ENCODE measurements at regions not wholly inside any gene's neighbourhood (a gene's known extent, or its start where the extent isn't known, plus 50 kb on each side); places are given as distances from the start of the nearest gene placed in this dataset.

DNA sequence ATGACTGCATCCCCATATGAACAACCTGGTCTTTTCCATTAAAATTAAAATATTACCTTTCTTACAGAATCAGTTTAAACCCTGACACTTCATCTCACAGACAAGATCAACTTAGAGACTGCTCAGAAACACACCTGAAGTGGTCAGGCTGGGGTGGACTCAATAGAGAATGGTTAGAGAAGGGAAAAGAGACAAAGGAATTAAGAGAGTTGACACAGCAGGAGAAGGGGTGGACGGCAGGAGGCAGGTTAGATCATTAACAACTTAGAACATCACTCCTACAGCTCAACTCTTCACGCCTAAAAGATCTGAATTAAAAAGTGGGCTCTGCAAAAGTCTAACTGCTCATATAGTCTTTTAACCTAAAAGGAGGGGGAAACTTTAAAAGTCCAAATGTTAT is 157.7 kb upstream of the COL1A2 start:
- no peak overlapping the region for H3K4me3 ChIP-seq (ENCODE audit: low read depth, low read length)
- no peak for DNase-seq (ENCODE audit: low read depth)
- TF ChIP-seq, protein P1, sequence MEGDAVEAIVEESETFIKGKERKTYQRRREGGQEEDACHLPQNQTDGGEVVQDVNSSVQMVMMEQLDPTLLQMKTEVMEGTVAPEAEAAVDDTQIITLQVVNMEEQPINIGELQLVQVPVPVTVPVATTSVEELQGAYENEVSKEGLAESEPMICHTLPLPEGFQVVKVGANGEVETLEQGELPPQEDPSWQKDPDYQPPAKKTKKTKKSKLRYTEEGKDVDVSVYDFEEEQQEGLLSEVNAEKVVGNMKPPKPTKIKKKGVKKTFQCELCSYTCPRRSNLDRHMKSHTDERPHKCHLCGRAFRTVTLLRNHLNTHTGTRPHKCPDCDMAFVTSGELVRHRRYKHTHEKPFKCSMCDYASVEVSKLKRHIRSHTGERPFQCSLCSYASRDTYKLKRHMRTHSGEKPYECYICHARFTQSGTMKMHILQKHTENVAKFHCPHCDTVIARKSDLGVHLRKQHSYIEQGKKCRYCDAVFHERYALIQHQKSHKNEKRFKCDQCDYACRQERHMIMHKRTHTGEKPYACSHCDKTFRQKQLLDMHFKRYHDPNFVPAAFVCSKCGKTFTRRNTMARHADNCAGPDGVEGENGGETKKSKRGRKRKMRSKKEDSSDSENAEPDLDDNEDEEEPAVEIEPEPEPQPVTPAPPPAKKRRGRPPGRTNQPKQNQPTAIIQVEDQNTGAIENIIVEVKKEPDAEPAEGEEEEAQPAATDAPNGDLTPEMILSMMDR (IDR thresholded peaks at IDR 0.05; ENCODE audit: low read depth, low read length, missing control alignments), result no peak

DNA sequence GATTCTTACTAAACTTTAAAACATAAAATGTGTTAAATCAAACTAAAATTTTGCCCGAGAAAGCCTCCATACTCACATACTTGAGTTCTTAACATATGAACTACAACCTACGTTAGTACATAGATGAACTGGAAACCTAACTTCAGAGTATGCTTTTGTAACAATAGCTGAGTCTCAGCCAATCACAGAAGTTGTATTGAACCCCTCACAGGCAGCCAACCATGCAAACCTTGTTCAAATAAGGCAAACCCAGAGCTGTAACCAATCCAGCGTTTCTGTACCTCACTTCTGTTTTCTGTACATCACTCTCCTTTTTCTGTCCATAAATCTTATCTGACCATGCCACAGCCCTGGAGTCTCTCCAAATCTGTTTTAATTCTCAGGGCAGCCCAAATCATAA is 157.3 kb upstream of the COL1A2 start:
- DNase-seq (ENCODE audit: low read depth), result no peak
- no peak overlapping the region for H3K4me3 ChIP-seq (ENCODE audit: low read depth, low read length)
- TF ChIP-seq, protein P1 (IDR thresholded peaks at IDR 0.05; ENCODE audit: low read depth, low read length, missing control alignments), result no peak

DNA sequence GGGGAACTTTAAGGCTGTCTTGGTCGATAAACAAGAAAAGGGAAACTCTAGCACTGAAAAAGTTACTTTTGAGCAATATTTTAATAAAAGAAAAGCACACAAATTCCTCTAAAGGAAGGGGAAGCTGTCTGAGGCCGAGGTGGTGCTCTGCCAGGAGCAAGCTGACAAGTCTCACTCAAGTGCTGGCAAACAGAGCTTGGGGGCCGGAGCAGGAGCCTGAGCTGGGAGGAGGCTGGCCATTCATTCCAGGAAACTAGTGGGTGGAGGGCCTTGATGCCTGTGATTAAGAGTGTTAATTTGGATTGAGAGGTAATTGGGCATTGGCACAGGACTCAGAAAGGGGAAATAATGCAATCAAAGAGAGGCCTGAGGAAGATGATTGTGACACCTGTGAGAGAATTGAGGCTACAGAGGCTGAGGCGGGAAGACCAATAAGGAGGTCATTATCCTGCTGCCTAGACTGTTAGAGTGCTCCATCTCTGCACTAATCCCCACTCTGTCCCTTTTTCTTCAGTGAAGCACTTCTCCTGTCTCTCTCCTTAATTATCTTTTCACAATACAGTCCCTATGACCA is 154.9 kb upstream of the COL1A2 start:
- no peak for DNase-seq (ENCODE audit: low read depth)
- TF ChIP-seq, protein P1 (IDR thresholded peaks at IDR 0.05; ENCODE audit: low read depth, low read length, missing control alignments), result no peak
- H3K4me3 ChIP-seq (ENCODE audit: low read depth, low read length), result no peak overlapping the region

DNA sequence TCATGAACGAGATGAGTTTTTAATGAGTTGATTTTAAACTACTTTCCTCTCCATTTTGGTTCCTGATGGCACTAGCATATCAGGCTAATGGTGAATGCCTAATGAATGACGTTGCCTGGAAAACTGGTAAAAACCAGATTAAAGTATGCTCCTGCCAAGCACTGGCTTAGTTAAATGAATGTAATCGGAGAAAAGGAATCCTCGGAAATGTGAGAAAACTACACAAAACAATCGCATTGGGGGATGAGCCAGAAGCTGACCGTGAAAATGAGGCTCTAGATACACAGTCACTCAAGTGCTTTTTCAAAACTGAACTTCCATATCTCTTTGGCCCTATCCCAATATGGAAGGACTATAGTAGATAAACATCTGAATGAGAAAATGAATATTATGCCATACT is 153.8 kb upstream of the COL1A2 start:
- TF ChIP-seq, protein P1 (IDR thresholded peaks at IDR 0.05; ENCODE audit: low read depth, low read length, missing control alignments), result no peak
- H3K4me3 ChIP-seq (ENCODE audit: low read depth, low read length), result no peak overlapping the region
- DNase-seq (ENCODE audit: low read depth), result no peak

DNA sequence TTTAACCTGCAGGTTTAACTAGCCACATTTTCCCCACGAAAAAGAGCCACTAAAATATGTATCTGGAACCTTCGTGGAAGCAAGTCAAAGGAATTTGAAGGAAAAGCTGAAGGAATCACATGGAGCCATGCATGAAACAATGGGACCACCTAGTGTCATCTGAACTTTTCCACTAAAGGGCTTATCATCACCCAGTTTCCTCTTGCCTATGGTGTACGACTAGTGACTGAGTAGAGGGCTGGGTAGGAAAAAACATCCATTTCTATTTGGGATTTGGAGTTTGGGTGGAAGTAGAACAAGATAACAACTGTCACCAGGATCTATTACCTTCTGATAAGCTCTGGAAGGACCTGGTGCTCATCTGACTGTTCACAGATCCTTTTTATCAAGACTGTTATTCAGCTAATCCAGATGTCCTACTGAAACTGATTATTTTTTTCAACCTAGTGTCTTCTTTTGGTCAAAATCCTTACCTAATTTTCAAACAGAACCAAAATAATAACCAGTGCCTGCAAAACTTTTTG is 153.2 kb upstream of the COL1A2 start:
- no peak for DNase-seq (ENCODE audit: low read depth)
- TF ChIP-seq, protein P1 (IDR thresholded peaks at IDR 0.05; ENCODE audit: low read depth, low read length, missing control alignments), result no peak
- no peak overlapping the region for H3K4me3 ChIP-seq (ENCODE audit: low read depth, low read length)

DNA sequence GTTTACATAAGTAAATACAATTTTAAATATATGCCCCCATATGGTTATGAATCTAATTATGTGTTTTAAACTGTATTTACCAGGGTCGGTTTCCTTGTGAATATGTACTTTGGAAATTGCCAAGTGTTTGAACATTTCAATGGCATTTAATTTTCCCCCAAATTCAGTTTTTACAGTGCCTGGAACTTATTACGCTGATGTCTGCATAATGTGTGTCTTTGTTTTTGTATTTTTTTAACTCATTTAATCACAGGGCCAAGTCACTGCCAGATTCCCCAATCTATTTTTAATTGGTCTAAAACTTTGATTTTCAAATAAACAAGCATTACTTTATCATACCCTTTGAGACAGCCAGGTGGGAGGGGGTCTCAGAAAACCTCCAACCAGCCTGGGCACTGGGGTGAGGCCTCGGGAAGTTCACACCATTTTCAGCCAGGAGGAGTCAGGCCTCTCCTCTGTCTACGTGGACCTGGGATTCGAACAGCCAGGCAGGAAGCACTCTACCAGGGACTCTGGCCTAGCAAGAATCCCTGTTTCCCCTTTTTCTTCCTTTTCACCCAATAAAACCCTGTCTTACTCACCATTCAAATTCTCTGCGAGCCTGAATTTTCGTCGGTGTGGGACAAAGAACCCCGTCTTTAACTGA is 151.5 kb upstream of the COL1A2 start:
- DNase-seq (ENCODE audit: low read depth), result no peak
- TF ChIP-seq, protein P1 (IDR thresholded peaks at IDR 0.05; ENCODE audit: low read depth, low read length, missing control alignments), result no peak
- H3K4me3 ChIP-seq (ENCODE audit: low read depth, low read length), result no peak overlapping the region

DNA sequence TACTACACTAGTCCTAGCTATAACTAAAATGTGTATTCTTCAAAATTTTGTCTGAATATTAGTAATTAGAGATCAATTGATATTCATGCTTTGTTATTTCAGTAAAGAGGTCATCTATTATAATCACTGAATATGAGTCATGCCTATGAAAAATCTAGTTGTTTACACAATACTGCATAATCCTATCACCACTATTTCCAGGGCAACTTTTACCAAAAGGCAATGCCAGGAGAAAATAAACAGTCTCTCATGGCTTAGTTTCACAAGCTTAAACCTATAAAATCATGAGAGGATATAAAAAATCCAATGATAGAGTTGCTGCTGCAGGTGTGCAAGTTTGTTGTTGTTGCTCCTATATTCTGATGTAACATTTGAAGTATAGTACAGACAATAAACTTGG is 149.9 kb upstream of the COL1A2 start:
- no peak for DNase-seq (ENCODE audit: low read depth)
- TF ChIP-seq, protein P1 (IDR thresholded peaks at IDR 0.05; ENCODE audit: low read depth, low read length, missing control alignments), result no peak
- H3K4me3 ChIP-seq (ENCODE audit: low read depth, low read length), result no peak overlapping the region
